ENCODE measurements at regions not wholly inside any gene's neighbourhood (a gene's known extent, or its start where the extent isn't known, plus 50 kb on each side); places are given as distances from the start of the nearest gene placed in this dataset.
"Not testable (repeated sequence)": the region's sequence is repeated elsewhere in the genome, so short reads cannot be mapped to it uniquely, and the experiment has no call there.

- Histone ChIP-seq H3K4me3 (ENCODE audit: low read depth, low read length, poor library complexity, severe bottlenecking) (no peak overlapping the region), H3K27ac (ENCODE audit: low read depth, low read length, poor library complexity, severe bottlenecking) (no peak overlapping the region), H3K4me1 (ENCODE audit: insufficient read depth, low read length, poor library complexity, severe bottlenecking) (no peaks in the 10 kb centered on the region), H3K9me3 (ENCODE audit: low read depth, low read length, poor library complexity, severe bottlenecking) (no peaks in the 10 kb centered on the region), H3K36me3 (ENCODE audit: insufficient read depth, low read length, poor library complexity, severe bottlenecking) (no peaks in the 10 kb centered on the region), H3K27me3 (replicated peaks; ENCODE audit: insufficient read depth, low read depth, low read length, poor library complexity) (no peaks in the 10 kb centered on the region)
- ChIA-PET POLR2A (ENCODE audit: low non-redundant PET) (no interaction called here), CTCF (no interaction called here)
- no peak for DNase-seq (ENCODE audit: low spot score)
- intact Hi-C loops (cut with micrococcal nuclease; ENCODE audit: unreplicated experiment) = no loop called here
- no peak for TF ChIP-seq CTCF (conservative IDR thresholded peaks at IDR 0.05; ENCODE audit: low read depth, low read length)
- no peak for TF ChIP-seq EZH2 (IDR thresholded peaks at IDR 0.05; ENCODE audit: borderline replicate concordance, low read depth, low read length, poor library complexity, severe bottlenecking)
- no TSS peak for BruUV-seq (replicated peaks)
Observed at GRCh38 chr4:130074096-130074495, 978.1 kb downstream of the C4orf33 start.

DNA sequence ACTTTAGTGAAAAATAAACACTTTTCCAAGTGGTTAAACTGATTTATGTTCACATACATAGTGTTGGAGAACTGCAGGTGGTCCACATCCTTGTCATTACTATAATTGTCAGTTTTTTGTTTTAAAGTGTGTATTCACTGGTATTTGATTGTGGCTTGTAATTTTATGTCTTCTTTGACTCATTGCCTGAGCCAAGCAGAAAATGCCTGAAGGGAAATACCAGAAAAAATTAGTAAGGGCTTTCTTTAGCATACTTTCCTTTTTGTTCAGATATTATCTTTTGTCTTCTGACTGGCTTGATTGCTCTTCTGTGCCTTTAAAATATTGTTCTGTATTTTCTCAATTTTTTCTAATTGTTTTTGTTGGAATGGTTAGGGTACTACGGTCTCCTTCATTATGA is 981.3 kb downstream of the C4orf33 start:
- no TSS peak for BruUV-seq (replicated peaks)
- CTCF ChIA-PET = no interaction called here

GRCh38 chr4:130079027-130079426 is 983.1 kb downstream of the C4orf33 start:
- intact Hi-C loops (cut with micrococcal nuclease; ENCODE audit: unreplicated experiment) = not testable (repeated sequence)

More for the DNA sequence above, 981.3 kb downstream of the C4orf33 start:
- intact Hi-C loops (cut with micrococcal nuclease; ENCODE audit: unreplicated experiment) = no loop called here
- H3K4me3 ChIP-seq (ENCODE audit: low read depth, low read length, poor library complexity, severe bottlenecking) = no peak overlapping the region
- no peaks in the 10 kb centered on the region for H3K27me3 ChIP-seq (replicated peaks; ENCODE audit: insufficient read depth, low read depth, low read length, poor library complexity)
- no peaks in the 10 kb centered on the region for H3K9me3 ChIP-seq (ENCODE audit: low read depth, low read length, poor library complexity, severe bottlenecking)
- TF ChIP-seq EZH2 (IDR thresholded peaks at IDR 0.05; ENCODE audit: borderline replicate concordance, low read depth, low read length, poor library complexity, severe bottlenecking) (no peak), CTCF (conservative IDR thresholded peaks at IDR 0.05; ENCODE audit: low read depth, low read length) (no peak)
- H3K27ac ChIP-seq (ENCODE audit: low read depth, low read length, poor library complexity, severe bottlenecking) = no peak overlapping the region
- POLR2A ChIA-PET (ENCODE audit: low non-redundant PET) = no interaction called here
- no peaks in the 10 kb centered on the region for H3K36me3 ChIP-seq (ENCODE audit: insufficient read depth, low read length, poor library complexity, severe bottlenecking)
- no peak for DNase-seq (ENCODE audit: low spot score)
- H3K4me1 ChIP-seq (ENCODE audit: insufficient read depth, low read length, poor library complexity, severe bottlenecking) = no peaks in the 10 kb centered on the region

GRCh38 chr4:130080872-130081451 is 985.0 kb downstream of the C4orf33 start:
- ChIA-PET POLR2A (ENCODE audit: low non-redundant PET) (no interaction called here), CTCF (no interaction called here)
- no peaks in the 10 kb centered on the region for H3K9me3 ChIP-seq (ENCODE audit: low read depth, low read length, poor library complexity, severe bottlenecking)
- intact Hi-C loops (cut with micrococcal nuclease; ENCODE audit: unreplicated experiment) = no loop called here
- H3K27ac ChIP-seq (ENCODE audit: low read depth, low read length, poor library complexity, severe bottlenecking) = no peak overlapping the region
- no peaks in the 10 kb centered on the region for H3K27me3 ChIP-seq (replicated peaks; ENCODE audit: insufficient read depth, low read depth, low read length, poor library complexity)
- H3K4me3 ChIP-seq (ENCODE audit: low read depth, low read length, poor library complexity, severe bottlenecking) = no peak overlapping the region
- no TSS peak for BruUV-seq (replicated peaks)
- no peaks in the 10 kb centered on the region for H3K4me1 ChIP-seq (ENCODE audit: insufficient read depth, low read length, poor library complexity, severe bottlenecking)
- no peak for TF ChIP-seq EZH2 (IDR thresholded peaks at IDR 0.05; ENCODE audit: borderline replicate concordance, low read depth, low read length, poor library complexity, severe bottlenecking)
- TF ChIP-seq CTCF (conservative IDR thresholded peaks at IDR 0.05; ENCODE audit: low read depth, low read length) = no peak
- no peak for DNase-seq (ENCODE audit: low spot score)
- H3K36me3 ChIP-seq (ENCODE audit: insufficient read depth, low read length, poor library complexity, severe bottlenecking) = no peaks in the 10 kb centered on the region

More at GRCh38 chr4:130079027-130079426, 983.1 kb downstream of the C4orf33 start:
- DNase-seq (ENCODE audit: low spot score); BruUV-seq (replicated peaks); H3K4me3 ChIP-seq (ENCODE audit: low read depth, low read length, poor library complexity, severe bottlenecking); H3K27me3 ChIP-seq (replicated peaks; ENCODE audit: insufficient read depth, low read depth, low read length, poor library complexity); H3K9me3 ChIP-seq (ENCODE audit: low read depth, low read length, poor library complexity, severe bottlenecking); POLR2A ChIA-PET (ENCODE audit: low non-redundant PET); CTCF ChIA-PET; H3K27ac ChIP-seq (ENCODE audit: low read depth, low read length, poor library complexity, severe bottlenecking); H3K4me1 ChIP-seq (ENCODE audit: insufficient read depth, low read length, poor library complexity, severe bottlenecking); H3K36me3 ChIP-seq (ENCODE audit: insufficient read depth, low read length, poor library complexity, severe bottlenecking): not testable (repeated sequence)

Measured in A673 (cell line).